MCF 10A (cell line): ENCODE measurements at regions not wholly inside any gene's neighbourhood (a gene's known extent, or its start where the extent isn't known, plus 50 kb on each side); places are given as distances from the start of the nearest gene placed in this dataset.

Experiments
- BruUV-seq: library from RNA; stranded (reverse); fragments of 400-500 nt; replicated peaks from 2 replicates; lab custom pipeline; 2021; lab: Mats Ljungman, UMichigan
- CTCF ChIA-PET: fragments of 300-600 bp; sonication (Branson Sonifier 250); formaldehyde crosslinking; extraction: SDS; loops from one replicate; lab custom pipeline; 2021; ENCODE audit warnings: antibody characterized with exemption, inconsistent platforms; lab: Yijun Ruan, JAX
- POLR2A ChIA-PET: fragments of 300-600, 350-650 bp; sonication (Branson Sonifier 250); formaldehyde crosslinking; extraction: SDS; loops from one replicate; lab custom pipeline; 2020; ENCODE audit warnings: antibody characterized with exemption, inconsistent platforms; lab: Yijun Ruan, JAX
- DNase-seq: peaks from one replicate; pipeline ENCODE4 v3.0.0-alpha.2; 2018; ENCODE audit not compliant: unreplicated experiment
- H3K27ac Mint-ChIP-seq: one replicate; pipeline ENCODE4 v1.8.0; 2022; ENCODE audit warnings: mild to moderate bottlenecking, low read depth, mixed read lengths; ENCODE audit not compliant: unreplicated experiment
- H3K27me3 Mint-ChIP-seq: one replicate; pipeline ENCODE4 v1.8.0; 2022; ENCODE audit warnings: mixed read lengths; ENCODE audit not compliant: insufficient read depth, unreplicated experiment
- H3K36me3 Mint-ChIP-seq: one replicate; pipeline ENCODE4 v1.8.0; 2022; ENCODE audit warnings: mild to moderate bottlenecking, moderate library complexity, mixed read lengths; ENCODE audit not compliant: insufficient read depth, unreplicated experiment
- H3K4me1 Mint-ChIP-seq: one replicate; pipeline ENCODE4 v1.8.0; 2022; ENCODE audit warnings: mixed read lengths; ENCODE audit not compliant: insufficient read depth, unreplicated experiment
- H3K4me3 Mint-ChIP-seq: one replicate; pipeline ENCODE4 v1.8.0; 2022; ENCODE audit warnings: mild to moderate bottlenecking, moderate library complexity, mixed read lengths; ENCODE audit not compliant: unreplicated experiment
- H3K9me3 Mint-ChIP-seq: one replicate; pipeline ENCODE4 v1.8.0; 2022; ENCODE audit warnings: mixed read lengths; ENCODE audit not compliant: unreplicated experiment
- CTCF ChIP-seq: fragments of 200-600 bp; IDR thresholded peaks from one replicate; pipeline ENCODE4 v1.8.0; 2022; ENCODE audit warnings: antibody characterized with exemption, mild to moderate bottlenecking; ENCODE audit not compliant: unreplicated experiment
- intact Hi-C: fragments of 100-400 bp; cut with micrococcal nuclease; formaldehyde crosslinking; loops from 2 replicates; pipeline ENCODE4 v1.14.1; 2022

DNA sequence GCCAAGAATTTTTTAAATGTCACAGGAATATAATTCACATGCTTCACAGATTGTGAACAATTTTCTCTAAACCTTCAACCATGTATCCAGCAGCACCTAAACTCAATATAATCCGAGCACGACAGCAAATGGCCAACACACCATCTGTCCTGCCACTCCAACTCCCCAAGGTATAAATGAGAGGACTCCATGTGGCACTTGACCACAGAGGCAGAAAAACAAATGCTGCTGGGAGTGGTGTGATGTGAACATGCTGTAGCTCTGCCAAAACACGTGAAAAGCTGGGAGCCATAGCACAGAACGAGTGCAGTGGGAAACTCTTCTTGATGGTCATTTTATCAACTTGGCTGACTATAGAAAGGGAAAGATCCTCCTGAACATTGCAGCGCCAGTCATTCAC is 70.9 kb downstream of the LLPH start:
- intact Hi-C loops = no loop called here
- Mint-ChIP-seq H3K9me3 (no peaks in the 10 kb centered on the region), H3K4me3 (no peak overlapping the region), H3K36me3 (no peaks in the 10 kb centered on the region), H3K4me1 (peaks cover 7% of the 10 kb centered on the region), H3K27ac (no peak overlapping the region), H3K27me3 (peaks cover 11% of the 10 kb centered on the region)
- CTCF ChIA-PET = interaction anchor here (0.6 to 1.4 kb wide), 2 partner anchors 28 to 59 kb away, joined by 3 to 4 read pairs; no protein-coding TSS in a partner anchor
- POLR2A ChIA-PET = no interaction called here
- no peak for DNase-seq
- no TSS peak for BruUV-seq
- TF ChIP-seq CTCF = no peak

DNA sequence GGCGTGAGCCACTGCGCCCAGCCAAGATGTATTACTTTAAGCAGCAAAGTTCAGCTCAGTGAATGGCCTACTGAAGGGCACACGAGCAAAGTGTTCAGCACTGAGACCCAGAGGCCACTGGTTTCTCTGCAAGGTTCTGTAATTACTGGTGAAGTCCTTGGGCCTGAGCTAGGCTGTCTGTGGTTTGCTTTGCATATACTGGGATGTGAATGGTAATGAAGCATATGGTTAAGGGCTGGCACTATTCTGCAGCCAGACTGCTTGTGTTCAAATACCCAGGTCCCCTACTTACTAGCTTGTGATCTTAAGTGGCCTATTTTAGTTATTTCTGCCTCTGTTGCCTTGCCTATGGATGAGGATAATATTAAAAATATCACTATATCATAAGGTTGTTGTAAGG is 72.0 kb downstream of the LLPH start:
- no peaks in the 10 kb centered on the region for H3K9me3 Mint-ChIP-seq
- POLR2A ChIA-PET = no interaction called here
- BruUV-seq = no TSS peak
- H3K36me3 Mint-ChIP-seq = no peaks in the 10 kb centered on the region
- TF ChIP-seq CTCF = no peak
- no peak for DNase-seq
- intact Hi-C loops = no loop called here
- H3K27ac Mint-ChIP-seq = no peak overlapping the region
- H3K4me1 Mint-ChIP-seq = peaks cover 7% of the 10 kb centered on the region
- peaks cover 7% of the 10 kb centered on the region for H3K27me3 Mint-ChIP-seq
- no peak overlapping the region for H3K4me3 Mint-ChIP-seq
- CTCF ChIA-PET = no interaction called here

GRCh38 chr12:66055837-66056319 is 74.7 kb downstream of the LLPH start:
- ChIA-PET CTCF (interaction anchor here (0.9 kb wide), 1 partner anchor 32 kb away, joined by 3 read pairs; no protein-coding TSS in a partner anchor), POLR2A (interaction anchor here (0.5 to 1.1 kb wide), 2 partner anchors 10 to 54 kb away, joined by 3 read pairs; no protein-coding TSS in a partner anchor)
- no peaks in the 10 kb centered on the region for H3K27me3 Mint-ChIP-seq
- no peaks in the 10 kb centered on the region for H3K4me1 Mint-ChIP-seq
- no peak for TF ChIP-seq CTCF
- BruUV-seq = no TSS peak
- no peak overlapping the region for H3K27ac Mint-ChIP-seq
- H3K36me3 Mint-ChIP-seq = no peaks in the 10 kb centered on the region
- no peak overlapping the region for H3K4me3 Mint-ChIP-seq
- peak; percentile 7 for DNase-seq
- intact Hi-C loops = no loop called here
- no peaks in the 10 kb centered on the region for H3K9me3 Mint-ChIP-seq

- Mint-ChIP-seq H3K4me3 (no peak overlapping the region), H3K27ac (no peak overlapping the region), H3K4me1 (peaks cover 12% of the 10 kb centered on the region), H3K36me3 (no peaks in the 10 kb centered on the region), H3K9me3 (no peaks in the 10 kb centered on the region), H3K27me3 (no peaks in the 10 kb centered on the region)
- DNase-seq = no peak
- intact Hi-C loops = no loop called here
- BruUV-seq = no TSS peak
- ChIA-PET POLR2A (interaction anchor here (0.6 kb wide), 1 partner anchor 1120 kb away, joined by 3 read pairs; no protein-coding TSS in a partner anchor), CTCF (no interaction called here)
- TF ChIP-seq CTCF = no peak
Measured at GRCh38 chr12:66052988-66053615, 77.4 kb downstream of the LLPH start.
